ENCODE measurements at regions not wholly inside any gene's neighbourhood (a gene's known extent, or its start where the extent isn't known, plus 50 kb on each side); places are given as distances from the start of the nearest gene placed in this dataset. TPM values are rescaled to one million over a fixed set of nuclear protein-coding genes. Genes with fewer than 3 reads are reported as not detected.
A peak's percentile ranks its signal among the peaks of the same experiment; 100 is the strongest.

DNA sequence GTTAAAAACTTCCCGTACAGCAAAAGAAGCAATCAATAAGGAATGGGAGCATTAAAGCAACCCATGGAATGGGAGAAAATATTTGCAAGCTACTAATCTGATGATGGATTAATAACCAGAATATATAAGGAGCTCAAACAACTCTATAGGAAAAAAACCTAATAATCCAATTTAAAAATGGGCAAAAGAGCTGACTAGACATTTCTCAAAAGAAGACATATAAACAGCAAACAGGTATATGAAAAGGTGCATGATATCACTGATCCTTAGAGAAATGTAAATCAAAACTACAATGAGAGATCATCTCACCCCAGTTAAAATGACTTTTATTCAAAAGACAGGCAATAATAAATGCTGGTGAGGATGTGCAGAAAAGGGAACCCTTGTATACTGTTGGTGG is 52.7 kb upstream of the POU1F1 start (continued):
- no peak for TF ChIP-seq ZNF175 (CRISPR knock-in tag; IDR thresholded peaks at IDR 0.05; ENCODE audit: low read depth)
- TF ChIP-seq HDGF (IDR thresholded peaks at IDR 0.05), result no peak
- no peak for TF ChIP-seq SP2 (IDR thresholded peaks at IDR 0.05; ENCODE audit: extremely low read depth, low read depth, low read length, poor library complexity, severe bottlenecking)
- TF ChIP-seq, protein P1, sequence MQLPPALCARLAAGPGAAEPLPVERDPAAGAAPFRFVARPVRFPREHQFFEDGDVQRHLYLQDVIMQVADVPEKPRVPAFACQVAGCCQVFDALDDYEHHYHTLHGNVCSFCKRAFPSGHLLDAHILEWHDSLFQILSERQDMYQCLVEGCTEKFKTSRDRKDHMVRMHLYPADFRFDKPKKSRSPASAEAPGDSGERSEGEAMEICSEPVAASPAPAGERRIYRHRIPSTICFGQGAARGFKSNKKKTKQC (CRISPR knock-in tag; IDR thresholded peaks at IDR 0.05), result no peak
- TF ChIP-seq MAFF (IDR thresholded peaks at IDR 0.05; ENCODE audit: low read length), result peak; percentile 82
- no peak for TF ChIP-seq FUS (optimal IDR thresholded peaks at IDR 0.05; ENCODE audit: low read depth, low read length)
- TF ChIP-seq, protein P2, sequence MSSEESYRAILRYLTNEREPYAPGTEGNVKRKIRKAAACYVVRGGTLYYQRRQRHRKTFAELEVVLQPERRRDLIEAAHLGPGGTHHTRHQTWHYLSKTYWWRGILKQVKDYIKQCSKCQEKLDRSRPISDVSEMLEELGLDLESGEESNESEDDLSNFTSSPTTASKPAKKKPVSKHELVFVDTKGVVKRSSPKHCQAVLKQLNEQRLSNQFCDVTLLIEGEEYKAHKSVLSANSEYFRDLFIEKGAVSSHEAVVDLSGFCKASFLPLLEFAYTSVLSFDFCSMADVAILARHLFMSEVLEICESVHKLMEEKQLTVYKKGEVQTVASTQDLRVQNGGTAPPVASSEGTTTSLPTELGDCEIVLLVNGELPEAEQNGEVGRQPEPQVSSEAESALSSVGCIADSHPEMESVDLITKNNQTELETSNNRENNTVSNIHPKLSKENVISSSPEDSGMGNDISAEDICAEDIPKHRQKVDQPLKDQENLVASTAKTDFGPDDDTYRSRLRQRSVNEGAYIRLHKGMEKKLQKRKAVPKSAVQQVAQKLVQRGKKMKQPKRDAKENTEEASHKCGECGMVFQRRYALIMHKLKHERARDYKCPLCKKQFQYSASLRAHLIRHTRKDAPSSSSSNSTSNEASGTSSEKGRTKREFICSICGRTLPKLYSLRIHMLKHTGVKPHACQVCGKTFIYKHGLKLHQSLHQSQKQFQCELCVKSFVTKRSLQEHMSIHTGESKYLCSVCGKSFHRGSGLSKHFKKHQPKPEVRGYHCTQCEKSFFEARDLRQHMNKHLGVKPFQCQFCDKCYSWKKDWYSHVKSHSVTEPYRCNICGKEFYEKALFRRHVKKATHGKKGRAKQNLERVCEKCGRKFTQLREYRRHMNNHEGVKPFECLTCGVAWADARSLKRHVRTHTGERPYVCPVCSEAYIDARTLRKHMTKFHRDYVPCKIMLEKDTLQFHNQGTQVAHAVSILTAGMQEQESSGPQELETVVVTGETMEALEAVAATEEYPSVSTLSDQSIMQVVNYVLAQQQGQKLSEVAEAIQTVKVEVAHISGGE (CRISPR knock-in tag; IDR thresholded peaks at IDR 0.05), result no peak
- no peak for TF ChIP-seq ZNF668 (CRISPR knock-in tag; IDR thresholded peaks at IDR 0.05)
- TF ChIP-seq SMC3 (conservative IDR thresholded peaks at IDR 0.05; ENCODE audit: insufficient read depth, low read depth, low read length), result no peak
- peak; percentile 85 for TF ChIP-seq MAFK (IDR thresholded peaks at IDR 0.05; ENCODE audit: low read length)
- TF ChIP-seq C11orf30 (IDR thresholded peaks at IDR 0.05; ENCODE audit: low read depth), result peak; percentile 74
- TF ChIP-seq RB1 (IDR thresholded peaks at IDR 0.05; ENCODE audit: low read depth), result no peak

Small RNA genes in the stretch of these regions (small RNA-seq; reads per million reads assigned to genes)
- not detected for gene RNU6-873P
- not detected for gene RNU6ATAC6P
